ENCODE measurements at regions not wholly inside any gene's neighbourhood (a gene's known extent, or its start where the extent isn't known, plus 50 kb on each side); places are given as distances from the start of the nearest gene placed in this dataset.

DNA sequence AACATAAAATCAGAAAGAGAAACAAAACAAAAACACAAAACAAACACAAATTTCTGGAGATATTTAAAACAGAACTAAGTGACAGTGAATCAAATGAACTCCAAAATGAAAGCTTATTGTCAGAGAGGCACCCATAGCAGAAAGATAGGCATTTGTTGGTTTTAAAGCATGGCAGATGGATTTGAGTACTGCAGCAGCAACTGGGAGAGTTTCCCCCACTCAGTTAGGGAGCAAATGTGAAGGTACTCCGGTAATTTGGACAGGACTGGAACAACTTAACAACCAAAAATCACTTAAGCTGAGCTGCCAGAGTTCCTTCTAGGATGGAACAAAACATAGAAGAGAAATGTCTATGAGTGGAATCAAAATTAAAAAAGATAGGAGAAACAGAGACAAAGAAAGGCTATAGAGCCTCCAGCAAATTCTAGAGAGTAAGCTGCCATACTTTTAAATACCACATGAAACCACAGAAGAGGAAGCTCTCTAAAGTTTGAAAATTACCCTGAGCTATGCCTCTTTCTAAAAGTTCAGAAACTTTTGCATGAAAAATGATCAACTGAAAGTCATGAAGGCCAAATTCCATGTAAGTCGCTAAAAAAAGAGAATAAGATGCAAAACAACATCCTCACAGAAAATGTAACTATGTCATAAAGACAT, 1248.3 kb upstream of the USP15 start:
- CTCF ChIA-PET, result no interaction called here

DNA sequence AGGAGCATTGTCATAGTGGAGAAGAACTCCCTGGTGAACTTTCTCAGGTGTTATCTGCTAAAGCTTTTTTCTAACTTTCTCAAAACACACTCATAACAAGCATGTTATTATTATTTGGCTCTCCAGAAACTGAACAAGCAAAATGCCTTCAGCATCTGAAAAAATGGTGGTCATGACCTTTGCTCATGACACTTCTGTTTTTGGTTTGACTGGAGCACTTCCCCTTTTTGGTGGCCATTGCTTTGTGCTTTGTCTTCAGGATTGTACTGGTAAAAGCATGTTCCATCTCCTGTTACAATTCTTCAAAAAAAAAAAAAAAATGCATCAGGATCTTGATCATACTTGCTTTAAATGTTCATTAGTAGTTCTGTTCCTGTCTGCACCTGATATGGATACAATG, 1241.6 kb upstream of the USP15 start:
- no peak for DNase-seq (ENCODE audit: extremely low spot score)
- TF ChIP-seq ELF4 (IDR thresholded peaks at IDR 0.05) (no peak), CTBP1 (IDR thresholded peaks at IDR 0.05; ENCODE audit: borderline replicate concordance) (no peak), FOXK2 (IDR thresholded peaks at IDR 0.05) (no peak), SUZ12 (IDR thresholded peaks at IDR 0.05) (no peak), LEF1 (IDR thresholded peaks at IDR 0.05; ENCODE audit: borderline replicate concordance) (no peak)
- ChIA-PET CTCF (no interaction called here), POLR2A (no interaction called here)

More for the DNA sequence above, 1248.3 kb upstream of the USP15 start:
- POLR2A ChIA-PET, result no interaction called here
- TF ChIP-seq BHLHE40 (IDR thresholded peaks at IDR 0.05; ENCODE audit: borderline replicate concordance), result no peak
- TF ChIP-seq FOXK2 (IDR thresholded peaks at IDR 0.05), result no peak
- no peak for TF ChIP-seq L3MBTL2 (conservative IDR thresholded peaks at IDR 0.05)
- no peak for TF ChIP-seq TARDBP (IDR thresholded peaks at IDR 0.05)
- TF ChIP-seq, protein P1, sequence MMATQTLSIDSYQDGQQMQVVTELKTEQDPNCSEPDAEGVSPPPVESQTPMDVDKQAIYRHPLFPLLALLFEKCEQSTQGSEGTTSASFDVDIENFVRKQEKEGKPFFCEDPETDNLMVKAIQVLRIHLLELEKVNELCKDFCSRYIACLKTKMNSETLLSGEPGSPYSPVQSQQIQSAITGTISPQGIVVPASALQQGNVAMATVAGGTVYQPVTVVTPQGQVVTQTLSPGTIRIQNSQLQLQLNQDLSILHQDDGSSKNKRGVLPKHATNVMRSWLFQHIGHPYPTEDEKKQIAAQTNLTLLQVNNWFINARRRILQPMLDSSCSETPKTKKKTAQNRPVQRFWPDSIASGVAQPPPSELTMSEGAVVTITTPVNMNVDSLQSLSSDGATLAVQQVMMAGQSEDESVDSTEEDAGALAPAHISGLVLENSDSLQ (IDR thresholded peaks at IDR 0.05), result no peak
- TF ChIP-seq CTBP1 (IDR thresholded peaks at IDR 0.05; ENCODE audit: borderline replicate concordance), result no peak
- TF ChIP-seq FOXA1 (IDR thresholded peaks at IDR 0.05), result no peak
- no peak for DNase-seq (ENCODE audit: extremely low spot score)

DNA sequence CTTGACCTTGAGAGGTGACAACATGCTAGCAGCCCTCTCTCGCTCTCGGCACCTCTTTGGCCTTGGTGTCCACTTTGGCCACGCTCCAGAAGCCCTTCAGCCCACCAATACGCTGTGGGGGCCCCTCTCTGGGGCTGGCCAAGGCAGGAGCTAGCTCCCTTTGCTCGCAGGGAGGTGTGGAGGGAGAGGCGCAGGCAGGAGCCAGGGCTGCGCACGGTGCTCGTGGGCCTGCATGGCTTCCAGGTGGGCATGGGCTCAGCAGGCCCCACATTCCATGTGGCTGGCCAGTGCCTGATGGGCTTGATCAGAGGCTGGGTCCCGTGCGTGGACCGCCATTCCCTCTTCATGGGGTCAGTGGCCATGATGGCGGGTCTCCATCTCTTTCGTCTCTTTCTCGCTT, 1237.0 kb upstream of the USP15 start:
- no peak for DNase-seq (ENCODE audit: extremely low spot score)
- ChIA-PET POLR2A (no interaction called here), CTCF (no interaction called here)
- TF ChIP-seq ARNT (IDR thresholded peaks at IDR 0.05), result no peak
- TF ChIP-seq FOXK2 (IDR thresholded peaks at IDR 0.05), result no peak

DNA sequence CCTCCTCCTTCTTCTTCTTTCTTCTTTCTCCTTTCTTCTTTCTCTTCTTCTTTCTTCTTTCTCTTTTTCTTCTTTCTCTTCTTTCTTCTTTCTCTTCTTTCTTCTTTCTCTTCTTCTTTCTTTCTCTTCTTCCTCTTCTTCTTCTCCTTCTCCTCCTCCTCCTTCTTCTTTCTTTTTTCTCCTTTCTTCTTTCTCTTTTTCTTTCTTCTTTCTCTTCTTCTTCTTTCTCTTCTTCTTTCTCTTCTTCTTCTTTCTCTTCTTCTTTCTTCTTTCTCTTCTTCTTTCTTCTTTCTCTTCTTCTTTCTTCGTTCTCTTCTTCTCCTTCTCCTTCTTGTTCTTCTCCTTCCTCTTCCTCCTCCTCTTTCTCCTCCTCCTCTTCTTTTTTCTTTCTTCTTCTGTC, 1230.7 kb upstream of the USP15 start:
- DNase-seq (ENCODE audit: extremely low spot score), result no peak
- TF ChIP-seq FOXK2 (IDR thresholded peaks at IDR 0.05) (no peak), TARDBP (IDR thresholded peaks at IDR 0.05) (no peak), BHLHE40 (IDR thresholded peaks at IDR 0.05; ENCODE audit: borderline replicate concordance) (no peak), ARNT (IDR thresholded peaks at IDR 0.05) (no peak), SP1 (IDR thresholded peaks at IDR 0.05) (no peak), ELF4 (IDR thresholded peaks at IDR 0.05) (no peak), ZNF384 (IDR thresholded peaks at IDR 0.05) (no peak), FOXM1 (IDR thresholded peaks at IDR 0.05; ENCODE audit: borderline replicate concordance) (no peak), LEF1 (IDR thresholded peaks at IDR 0.05; ENCODE audit: borderline replicate concordance) (no peak)
- TF ChIP-seq, protein P1 (IDR thresholded peaks at IDR 0.05), result no peak
- CTCF ChIA-PET, result no interaction called here
- POLR2A ChIA-PET, result no interaction called here

DNA sequence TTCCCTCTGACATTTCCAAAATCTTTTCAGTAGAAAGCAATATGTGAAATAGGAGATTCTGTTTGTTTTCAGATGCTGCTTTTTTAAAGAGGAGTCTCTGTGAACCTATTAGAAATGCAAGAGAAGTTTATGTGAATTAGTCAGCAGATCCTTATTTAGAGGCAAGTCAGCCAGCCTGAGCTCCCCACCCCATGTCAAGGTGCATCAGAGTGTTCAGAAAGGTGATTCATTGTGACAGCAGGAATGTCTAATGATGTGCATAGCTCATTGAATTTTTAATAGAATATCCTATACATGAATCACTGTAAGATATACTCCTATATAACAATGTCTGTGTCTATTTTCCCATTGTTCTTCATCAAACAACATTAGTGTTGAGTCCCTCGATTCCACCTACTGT, 1222.4 kb upstream of the USP15 start:
- POLR2A ChIA-PET, result no interaction called here
- no peak for DNase-seq (ENCODE audit: extremely low spot score)
- CTCF ChIA-PET, result no interaction called here
- TF ChIP-seq NFRKB (IDR thresholded peaks at IDR 0.05) (no peak), ELF4 (IDR thresholded peaks at IDR 0.05) (no peak), L3MBTL2 (conservative IDR thresholded peaks at IDR 0.05) (no peak), ZNF384 (IDR thresholded peaks at IDR 0.05) (no peak), ARNT (IDR thresholded peaks at IDR 0.05) (no peak), FOXK2 (IDR thresholded peaks at IDR 0.05) (no peak), SUZ12 (IDR thresholded peaks at IDR 0.05) (no peak), CTBP1 (IDR thresholded peaks at IDR 0.05; ENCODE audit: borderline replicate concordance) (no peak), FOXA1 (IDR thresholded peaks at IDR 0.05) (no peak)
- TF ChIP-seq, protein P1 (IDR thresholded peaks at IDR 0.05), result no peak

DNA sequence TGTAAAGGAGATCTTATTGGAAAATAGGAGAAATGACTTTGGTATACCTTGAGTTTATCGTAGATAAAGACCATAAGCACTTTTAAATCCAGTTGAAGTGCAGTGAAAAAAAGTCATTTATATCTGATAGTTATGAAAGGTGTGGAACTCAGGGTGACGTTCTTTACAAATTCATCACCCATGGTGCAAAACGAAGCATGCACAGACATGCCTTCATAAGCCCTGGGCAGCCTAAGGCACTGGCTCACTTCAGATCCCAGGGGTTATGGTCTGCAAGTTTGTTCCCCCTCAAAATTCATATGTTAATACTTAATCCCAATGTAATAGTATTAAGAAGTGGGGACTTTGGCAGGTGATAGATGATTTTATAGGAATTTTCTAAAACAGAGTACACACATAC, 1216.4 kb upstream of the USP15 start:
- TF ChIP-seq FOXM1 (IDR thresholded peaks at IDR 0.05; ENCODE audit: borderline replicate concordance) (no peak), ELF4 (IDR thresholded peaks at IDR 0.05) (no peak), TARDBP (IDR thresholded peaks at IDR 0.05) (no peak), ARNT (IDR thresholded peaks at IDR 0.05) (no peak), FOXA1 (IDR thresholded peaks at IDR 0.05) (no peak), L3MBTL2 (conservative IDR thresholded peaks at IDR 0.05) (no peak), NFRKB (IDR thresholded peaks at IDR 0.05) (no peak), ZNF384 (IDR thresholded peaks at IDR 0.05) (no peak), FOXK2 (IDR thresholded peaks at IDR 0.05) (no peak), BHLHE40 (IDR thresholded peaks at IDR 0.05; ENCODE audit: borderline replicate concordance) (no peak), SP1 (IDR thresholded peaks at IDR 0.05) (no peak), CTBP1 (IDR thresholded peaks at IDR 0.05; ENCODE audit: borderline replicate concordance) (no peak), LEF1 (IDR thresholded peaks at IDR 0.05; ENCODE audit: borderline replicate concordance) (no peak), SUZ12 (IDR thresholded peaks at IDR 0.05) (no peak), HDGF (IDR thresholded peaks at IDR 0.05; ENCODE audit: borderline replicate concordance) (no peak)
- TF ChIP-seq, protein P1 (IDR thresholded peaks at IDR 0.05), result no peak
- no peak for DNase-seq (ENCODE audit: extremely low spot score)
- ChIA-PET CTCF (no interaction called here), POLR2A (no interaction called here)

Data from HEK293T (cell line).